CD14-positive monocyte (primary cell): ENCODE measurements at regions not wholly inside any gene's neighbourhood (a gene's known extent, or its start where the extent isn't known, plus 50 kb on each side); places are given as distances from the start of the nearest gene placed in this dataset.

ENCODE experiments used
- DNase-seq, 3 donors: peaks; one replicate each; pipeline ENCODE4 v3.0.0-alpha.2; 2011 to 2022
- H2AFZ ChIP-seq: 2 replicates; pipeline ENCODE4 v1.6.0; 2012; ENCODE audit warnings: mild to moderate bottlenecking, low read depth, low read length, inconsistent platforms; ENCODE audit not compliant: insufficient read depth, poor library complexity, severe bottlenecking
- H3K27ac ChIP-seq, 2 donors: 1 replicate in 1 of 2; 2 replicates in 1 of 2; pipeline ENCODE4 v1.5.1; 2012 to 2013; ENCODE audit warnings: low read length in 2 of 2, control low read depth in 1 of 2, inconsistent platforms in 1 of 2, low read depth in 1 of 2, mild to moderate bottlenecking in 1 of 2
- H3K27me3 ChIP-seq, 2 donors: one replicate each; pipeline versions ENCODE4 v1.6.0 to v1.6.1; 2011 to 2013; ENCODE audit warnings: low read length in 2 of 2; ENCODE audit not compliant: control insufficient read depth in 2 of 2, insufficient read depth in 2 of 2
- H3K36me3 ChIP-seq, 2 donors: replicated peaks in 1 of 2; 1 replicate in 1 of 2; 2 replicates in 1 of 2; pipeline versions ENCODE4 v1.5.1 to v1.6.1; 2012 to 2013; ENCODE audit warnings: low read length in 2 of 2, control low read depth in 1 of 2, inconsistent platforms in 1 of 2, mild to moderate bottlenecking in 1 of 2; ENCODE audit not compliant: insufficient read depth in 2 of 2, control insufficient read depth in 1 of 2
- H3K4me1 ChIP-seq, 2 donors: 1 replicate in 1 of 2; 2 replicates in 1 of 2; pipeline versions ENCODE4 v1.5.1 to v1.6.1; 2012 to 2013; ENCODE audit warnings: low read length in 2 of 2, control low read depth in 1 of 2, inconsistent platforms in 1 of 2, mild to moderate bottlenecking in 1 of 2, moderate library complexity in 1 of 2; ENCODE audit not compliant: insufficient read depth in 2 of 2, control insufficient read depth in 1 of 2
- H3K4me2 ChIP-seq: replicated peaks from 2 replicates; pipeline ENCODE3; 2012; ENCODE audit warnings: low read length, moderate library complexity, mild to moderate bottlenecking; ENCODE audit not compliant: poor library complexity, severe bottlenecking; ENCODE audit errors: extremely low read depth
- H3K4me3 ChIP-seq, 3 experiments: fragments of 200-600 bp in 1 of 3; sonication (generic) in 1 of 3; replicated peaks in 1 of 3; 1 replicate in 2 of 3; 2 replicates in 1 of 3; pipeline ENCODE4 v1.5.1; 2011 to 2013; ENCODE audit warnings: low read length in 3 of 3, mild to moderate bottlenecking in 3 of 3, control low read depth in 2 of 3, low read depth in 2 of 3, inconsistent platforms in 1 of 3, moderate library complexity in 1 of 3
- H3K79me2 ChIP-seq: 2 replicates; pipeline ENCODE4 v1.6.0; 2012; ENCODE audit warnings: mild to moderate bottlenecking, control low read depth, inconsistent platforms, low read length, moderate library complexity; ENCODE audit not compliant: insufficient read depth
- H3K9ac ChIP-seq: 2 replicates; pipeline ENCODE4 v1.6.0; 2017; ENCODE audit warnings: low read length, mild to moderate bottlenecking; ENCODE audit not compliant: insufficient read depth, poor library complexity, severe bottlenecking
- H3K9me3 ChIP-seq, 2 donors: replicated peaks in 1 of 2; 1 replicate in 1 of 2; 2 replicates in 1 of 2; pipeline versions ENCODE4 v1.5.1 to v1.6.1; 2012 to 2013; ENCODE audit warnings: low read length in 2 of 2, control low read depth in 1 of 2; ENCODE audit not compliant: control insufficient read depth in 1 of 2, insufficient read depth in 1 of 2
- H4K20me1 ChIP-seq: 2 replicates; pipeline ENCODE4 v1.6.0; 2012; ENCODE audit warnings: mild to moderate bottlenecking, low read length, control low read depth, moderate library complexity; ENCODE audit not compliant: insufficient read depth
- H3K27ac Mint-ChIP-seq, 7 donors: one replicate each; pipeline ENCODE4 v1.8.0; 2020; ENCODE audit warnings: mild to moderate bottlenecking in 7 of 7, mixed read lengths in 7 of 7, moderate library complexity in 6 of 7, inconsistent platforms in 2 of 7
- H3K27me3 Mint-ChIP-seq, 3 donors: one replicate each; pipeline ENCODE4 v1.8.0; 2021 to 2022; ENCODE audit warnings: low read depth in 3 of 3, mild to moderate bottlenecking in 3 of 3, mixed read lengths in 3 of 3, moderate library complexity in 3 of 3, inconsistent platforms in 1 of 3
- H3K36me3 Mint-ChIP-seq, 2 donors: one replicate each; pipeline ENCODE4 v1.8.0; 2020; ENCODE audit warnings: mixed read lengths in 2 of 2, inconsistent platforms in 1 of 2, mild to moderate bottlenecking in 1 of 2
- H3K4me1 Mint-ChIP-seq: one replicate; pipeline ENCODE4 v1.8.0; 2020; ENCODE audit warnings: mild to moderate bottlenecking, mixed read lengths
- H3K4me3 Mint-ChIP-seq, 2 donors: one replicate each; pipeline ENCODE4 v1.8.0; 2020; ENCODE audit warnings: mild to moderate bottlenecking in 2 of 2, mixed read lengths in 2 of 2, moderate library complexity in 1 of 2
- H3K9me3 Mint-ChIP-seq, 7 donors: one replicate each; pipeline ENCODE4 v1.8.0; 2020 to 2022; ENCODE audit warnings: mixed read lengths in 7 of 7, mild to moderate bottlenecking in 6 of 7, moderate library complexity in 6 of 7, inconsistent platforms in 2 of 7
- WGBS: methylation state at CpG from one replicate; pipeline ENCODE4 v1.1.5; 2013; ENCODE audit warnings: missing lambda C conversion rate; ENCODE audit not compliant: insufficient coverage; 5-methylcytosine and 5-hydroxymethylcytosine counted together
- intact Hi-C, 2 donors: fragments of 100-400 bp; cut with micrococcal nuclease; formaldehyde crosslinking; loops; one replicate each; pipeline versions ENCODE4 v1.15.0 to v1.15.1; 2023
- TF ChIP-seq, protein P1 (sequence below): fragments of 200-600 bp; IDR thresholded peaks from one replicate; pipeline ENCODE4 v1.8.0; 2022; ENCODE audit warnings: antibody characterized with exemption, mild to moderate bottlenecking

DNA sequence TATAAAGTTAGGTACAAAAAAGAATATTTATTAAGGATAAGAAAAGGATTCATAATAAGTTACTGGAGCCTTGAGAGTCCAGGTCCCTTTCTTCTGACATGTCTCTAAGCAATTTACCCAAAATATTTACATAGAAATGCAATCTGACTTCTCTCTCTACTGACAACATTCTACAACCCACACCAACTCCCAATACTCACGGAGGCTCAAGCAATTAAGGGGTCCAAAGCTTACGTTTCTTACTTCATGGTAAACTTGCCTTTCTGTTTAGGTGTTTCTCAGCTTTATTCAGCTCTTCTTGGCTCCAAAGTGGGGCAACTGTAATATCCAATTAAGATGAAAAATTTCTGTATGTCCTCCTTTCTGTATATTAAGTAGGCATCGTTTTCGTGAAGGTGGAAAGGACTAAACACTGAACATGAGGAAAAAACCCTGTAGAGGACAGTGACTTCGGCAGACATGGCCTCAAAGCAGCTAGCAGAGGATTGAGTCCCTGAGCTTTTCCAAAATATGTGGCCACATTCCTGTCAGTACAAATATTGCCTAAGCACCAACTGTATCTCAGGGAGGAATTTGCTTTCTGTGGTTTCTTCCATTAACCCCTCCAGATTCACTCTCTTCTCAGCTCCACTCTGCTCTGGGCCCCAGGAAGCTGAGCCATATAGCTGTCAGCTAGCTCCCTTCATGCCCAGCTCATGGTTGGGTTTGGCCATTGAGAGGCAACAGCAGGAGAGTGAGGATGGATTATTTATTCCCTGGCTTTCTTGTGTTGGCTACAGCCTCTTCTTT is 67.9 kb upstream of the GLS start:
- Mint-ChIP-seq H3K4me3 (no peak overlapping the region), H3K9me3 (peaks cover 0 to 3% (median 0%) of the 10 kb centered on the region in 7 donors), H3K27ac (no peak overlapping the region), H3K27me3 (peaks cover 0 to 3% (median 1%) of the 10 kb centered on the region in 3 donors), H3K4me1 (peaks cover 8% of the 10 kb centered on the region), H3K36me3 (no peaks in the 10 kb centered on the region)
- no peaks in the 10 kb centered on the region for H3K79me2 ChIP-seq
- H3K4me2 ChIP-seq: no peak overlapping the region
- no peak overlapping the region for H3K9ac ChIP-seq
- no peaks in the 10 kb centered on the region for H3K4me1 ChIP-seq
- no peaks in the 10 kb centered on the region for H3K9me3 ChIP-seq
- no peak overlapping the region for H3K4me3 ChIP-seq
- TF ChIP-seq, protein P1, sequence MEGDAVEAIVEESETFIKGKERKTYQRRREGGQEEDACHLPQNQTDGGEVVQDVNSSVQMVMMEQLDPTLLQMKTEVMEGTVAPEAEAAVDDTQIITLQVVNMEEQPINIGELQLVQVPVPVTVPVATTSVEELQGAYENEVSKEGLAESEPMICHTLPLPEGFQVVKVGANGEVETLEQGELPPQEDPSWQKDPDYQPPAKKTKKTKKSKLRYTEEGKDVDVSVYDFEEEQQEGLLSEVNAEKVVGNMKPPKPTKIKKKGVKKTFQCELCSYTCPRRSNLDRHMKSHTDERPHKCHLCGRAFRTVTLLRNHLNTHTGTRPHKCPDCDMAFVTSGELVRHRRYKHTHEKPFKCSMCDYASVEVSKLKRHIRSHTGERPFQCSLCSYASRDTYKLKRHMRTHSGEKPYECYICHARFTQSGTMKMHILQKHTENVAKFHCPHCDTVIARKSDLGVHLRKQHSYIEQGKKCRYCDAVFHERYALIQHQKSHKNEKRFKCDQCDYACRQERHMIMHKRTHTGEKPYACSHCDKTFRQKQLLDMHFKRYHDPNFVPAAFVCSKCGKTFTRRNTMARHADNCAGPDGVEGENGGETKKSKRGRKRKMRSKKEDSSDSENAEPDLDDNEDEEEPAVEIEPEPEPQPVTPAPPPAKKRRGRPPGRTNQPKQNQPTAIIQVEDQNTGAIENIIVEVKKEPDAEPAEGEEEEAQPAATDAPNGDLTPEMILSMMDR: no peak
- no peak overlapping the region for H2AFZ ChIP-seq
- H3K27ac ChIP-seq: no peak overlapping the region
- intact Hi-C loops: no loop called here
- no peaks in the 10 kb centered on the region for H4K20me1 ChIP-seq
- no peaks in the 10 kb centered on the region for H3K36me3 ChIP-seq
- DNase-seq: no peak
- WGBS: 100% methylated on average over 3 of the region's 5 CpGs
- H3K27me3 ChIP-seq: no peaks in the 10 kb centered on the region

DNA sequence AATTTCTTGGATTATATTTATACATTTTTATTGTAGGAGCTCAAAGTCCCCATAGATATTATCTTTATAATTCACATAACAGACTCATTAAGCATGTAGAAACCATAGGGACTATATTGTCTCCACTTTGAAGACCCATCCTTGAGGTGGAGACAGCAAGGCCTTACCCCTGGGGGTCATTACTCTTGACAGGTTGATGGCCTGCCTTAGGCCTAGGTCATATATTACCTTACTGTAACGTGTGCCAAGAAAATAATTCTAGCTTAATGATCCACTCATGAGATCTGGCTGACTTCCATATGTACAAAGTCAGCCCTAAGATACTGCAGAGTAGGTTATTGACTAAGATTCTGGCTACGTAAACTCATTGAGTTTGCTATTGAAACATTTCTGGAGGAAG is 65.4 kb upstream of the GLS start:
- Histone ChIP-seq H3K79me2 (no peaks in the 10 kb centered on the region), H3K27ac (no peak overlapping the region), H3K9me3 (no peaks in the 10 kb centered on the region), H3K4me2 (no peak overlapping the region), H3K36me3 (no peaks in the 10 kb centered on the region), H3K4me3 (no peak overlapping the region), H4K20me1 (no peaks in the 10 kb centered on the region), H3K27me3 (no peaks in the 10 kb centered on the region), H3K9ac (no peak overlapping the region), H2AFZ (no peak overlapping the region), H3K4me1 (no peaks in the 10 kb centered on the region)
- no peak overlapping the region for H3K4me3 Mint-ChIP-seq
- H3K4me1 Mint-ChIP-seq: no peaks in the 10 kb centered on the region
- TF ChIP-seq, protein P1: no peak
- no peak overlapping the region for H3K27ac Mint-ChIP-seq
- H3K27me3 Mint-ChIP-seq: peaks cover 0 to 2% (median 1%) of the 10 kb centered on the region in 3 donors
- peaks cover 0 to 4% (median 0%) of the 10 kb centered on the region in 7 donors for H3K9me3 Mint-ChIP-seq
- WGBS: no CpG with 5 or more reads among the region's 2 CpGs
- DNase-seq: no peak
- H3K36me3 Mint-ChIP-seq: no peaks in the 10 kb centered on the region
- intact Hi-C loops: no loop called here
